Astrocyte of the spinal cord (primary cell): ENCODE measurements at regions not wholly inside any gene's neighbourhood (a gene's known extent, or its start where the extent isn't known, plus 50 kb on each side); places are given as distances from the start of the nearest gene placed in this dataset.
"Not testable (repeated sequence)": the region's sequence is repeated elsewhere in the genome, so short reads cannot be mapped to it uniquely, and the experiment has no call there.

Experiments used
- DNase-seq: peaks from one replicate; pipeline ENCODE4 v3.0.0; 2011; ENCODE audit warnings: low read depth, low spot score
- H3K4me3 ChIP-seq: 2 replicates; pipeline ENCODE4 v1.5.1; 2011; ENCODE audit warnings: low read depth, mild to moderate bottlenecking, low read length, moderate library complexity
- in situ Hi-C: cut with HindIII; loops from 2 replicates; pipeline ENCODE4 v1.10.0; 2017; ENCODE audit warnings: low sequenced_read_pairs
- TF ChIP-seq, protein P1 (sequence below): IDR thresholded peaks from 2 replicates; pipeline ENCODE4 v1.5.1; 2012; ENCODE audit warnings: low read depth, mild to moderate bottlenecking, low read length, inconsistent platforms

GRCh38 chr5:57745029-57745428, 262.4 kb upstream of the ACTBL2 start:
- in situ Hi-C loops, result no loop called here

DNA sequence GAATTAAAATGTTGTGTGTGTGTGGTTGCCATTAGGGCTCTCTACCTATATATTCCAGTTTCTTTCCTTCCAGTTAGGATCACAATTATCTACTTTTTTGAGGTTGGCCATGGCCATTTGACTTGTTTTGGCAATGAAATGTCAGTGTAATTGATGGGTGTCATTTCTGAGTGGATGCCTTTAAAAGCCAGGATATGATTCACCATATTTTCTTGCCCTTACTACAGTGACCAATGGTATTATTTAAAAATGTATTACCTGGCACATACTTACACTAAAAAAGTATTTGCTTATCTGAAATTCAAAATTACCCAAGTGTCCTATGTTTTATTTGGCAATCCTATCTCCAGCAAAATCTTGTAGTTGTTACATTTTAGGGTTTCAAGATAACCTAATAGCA, 258.7 kb upstream of the ACTBL2 start:
- no peak for DNase-seq
- in situ Hi-C loops, result no loop called here
- TF ChIP-seq, protein P1, sequence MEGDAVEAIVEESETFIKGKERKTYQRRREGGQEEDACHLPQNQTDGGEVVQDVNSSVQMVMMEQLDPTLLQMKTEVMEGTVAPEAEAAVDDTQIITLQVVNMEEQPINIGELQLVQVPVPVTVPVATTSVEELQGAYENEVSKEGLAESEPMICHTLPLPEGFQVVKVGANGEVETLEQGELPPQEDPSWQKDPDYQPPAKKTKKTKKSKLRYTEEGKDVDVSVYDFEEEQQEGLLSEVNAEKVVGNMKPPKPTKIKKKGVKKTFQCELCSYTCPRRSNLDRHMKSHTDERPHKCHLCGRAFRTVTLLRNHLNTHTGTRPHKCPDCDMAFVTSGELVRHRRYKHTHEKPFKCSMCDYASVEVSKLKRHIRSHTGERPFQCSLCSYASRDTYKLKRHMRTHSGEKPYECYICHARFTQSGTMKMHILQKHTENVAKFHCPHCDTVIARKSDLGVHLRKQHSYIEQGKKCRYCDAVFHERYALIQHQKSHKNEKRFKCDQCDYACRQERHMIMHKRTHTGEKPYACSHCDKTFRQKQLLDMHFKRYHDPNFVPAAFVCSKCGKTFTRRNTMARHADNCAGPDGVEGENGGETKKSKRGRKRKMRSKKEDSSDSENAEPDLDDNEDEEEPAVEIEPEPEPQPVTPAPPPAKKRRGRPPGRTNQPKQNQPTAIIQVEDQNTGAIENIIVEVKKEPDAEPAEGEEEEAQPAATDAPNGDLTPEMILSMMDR, result no peak
- no peak overlapping the region for H3K4me3 ChIP-seq

More at GRCh38 chr5:57745029-57745428, 262.4 kb upstream of the ACTBL2 start:
- H3K4me3 ChIP-seq, result no peak overlapping the region
- DNase-seq, result no peak
- TF ChIP-seq, protein P1, result no peak

DNA sequence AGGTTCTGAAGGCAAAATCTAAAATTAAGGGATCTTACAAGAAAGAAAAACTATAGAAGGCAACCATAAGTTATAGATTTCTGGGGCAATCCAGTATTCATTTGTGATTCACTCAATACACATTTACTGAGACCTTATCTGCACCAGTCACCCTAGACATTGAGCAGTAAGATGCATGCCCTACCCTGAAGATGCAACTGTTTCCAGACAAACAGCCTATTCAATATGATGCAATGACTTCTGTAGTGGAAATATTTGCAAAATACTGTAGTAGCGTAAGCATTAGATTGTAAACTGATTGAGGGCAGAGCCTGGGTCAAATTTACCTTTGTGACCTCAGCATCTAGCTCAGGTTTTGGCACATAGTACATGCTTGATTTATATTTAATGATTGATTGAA, 256.2 kb upstream of the ACTBL2 start:
- TF ChIP-seq, protein P1, result no peak
- in situ Hi-C loops, result no loop called here

GRCh38 chr5:57738301-57738700, 255.7 kb upstream of the ACTBL2 start:
- H3K4me3 ChIP-seq, result no peak overlapping the region
- in situ Hi-C loops, result no loop called here
- TF ChIP-seq, protein P1, result no peak
- DNase-seq, result no peak

More for the DNA sequence above, 256.2 kb upstream of the ACTBL2 start:
- DNase-seq, result no peak
- H3K4me3 ChIP-seq, result no peak overlapping the region

- TF ChIP-seq, protein P1, result no peak
- in situ Hi-C loops, result no loop called here
- no peak overlapping the region for H3K4me3 ChIP-seq
- no peak for DNase-seq
Observed at GRCh38 chr5:57736716-57737115, 254.1 kb upstream of the ACTBL2 start.

DNA sequence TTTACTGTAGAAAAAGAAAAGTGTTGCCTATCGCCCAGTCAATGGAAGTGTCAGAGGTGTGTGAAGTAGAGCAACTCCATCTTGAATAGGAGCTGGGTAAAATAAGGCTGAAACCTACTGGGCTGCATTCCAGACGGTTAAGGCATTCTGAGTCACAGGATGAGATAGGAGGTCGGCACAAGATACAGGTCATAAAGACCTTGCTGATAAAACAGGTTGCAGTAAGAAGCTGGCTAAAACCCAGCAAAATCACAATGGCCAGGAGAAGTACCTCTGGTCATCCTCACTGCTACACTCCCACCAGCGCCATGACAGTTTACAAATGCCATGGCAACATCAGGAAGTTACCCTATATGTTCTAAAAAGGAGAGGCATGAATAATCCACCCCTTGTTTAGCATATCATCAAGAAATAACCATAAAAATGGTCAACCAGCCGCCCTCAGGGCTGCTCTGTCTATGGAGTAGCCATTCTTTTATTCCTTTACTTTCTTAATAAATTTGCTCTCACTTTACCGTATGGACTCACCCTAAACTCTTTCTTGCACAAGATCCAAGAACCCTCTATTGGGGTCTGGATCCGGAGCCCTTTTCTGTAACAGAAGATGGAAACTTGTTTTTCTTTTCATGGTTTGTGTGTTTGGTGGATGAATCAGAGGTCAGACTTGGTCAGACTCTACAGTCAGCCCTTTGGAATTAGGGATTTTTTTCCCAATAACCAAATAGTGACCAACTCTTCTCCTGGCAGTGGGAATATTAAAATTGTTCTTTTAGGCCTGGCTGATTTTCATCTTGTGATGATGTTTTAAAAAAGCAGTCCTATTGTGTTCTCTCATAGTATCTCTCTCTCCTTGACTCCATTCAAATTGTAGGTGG, 252.9 kb upstream of the ACTBL2 start:
- in situ Hi-C loops, H3K4me3 ChIP-seq: not testable (repeated sequence)
- DNase-seq, result peak; percentile 93

DNA sequence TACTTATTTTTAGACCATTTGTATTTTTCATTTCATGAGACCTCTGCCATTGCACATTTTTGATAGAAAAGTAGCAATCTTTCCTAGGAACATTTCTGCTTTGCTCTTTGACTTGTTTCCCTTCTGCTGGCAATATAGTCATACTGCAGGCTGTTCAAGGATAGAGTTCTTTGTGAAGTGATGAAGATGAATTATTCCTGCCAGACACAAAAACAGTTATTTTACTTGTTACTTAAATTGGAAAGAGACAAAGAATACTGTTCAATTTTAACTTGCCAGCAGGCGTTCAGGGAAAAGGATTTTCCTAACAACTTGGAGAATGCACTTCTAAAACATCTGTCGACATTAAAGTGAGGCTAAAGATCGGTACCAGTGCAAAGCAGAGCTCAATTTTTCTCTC, 251.7 kb upstream of the ACTBL2 start:
- in situ Hi-C loops, result no loop called here
- H3K4me3 ChIP-seq, result no peak overlapping the region
- no peak for DNase-seq
- TF ChIP-seq, protein P1, result no peak
